Stomach (tissue), 4 donors: ENCODE measurements at regions not wholly inside any gene's neighbourhood (a gene's known extent, or its start where the extent isn't known, plus 50 kb on each side); places are given as distances from the start of the nearest gene placed in this dataset.

Experiments
- EP300 ChIP-seq: sonication (generic); formaldehyde crosslinking; IDR thresholded peaks from one replicate; pipeline ENCODE4 v1.6.1; 2017; ENCODE audit warnings: antibody characterized with exemption
- TF ChIP-seq, protein P1 (sequence below), 7 experiments: fragments of 450-650 bp in 4 of 7; fragments of 200-600 bp in 3 of 7; sonication (generic) in 3 of 7; IDR thresholded peaks; one replicate each; pipeline ENCODE4 v1.5.1; 2016 to 2019; ENCODE audit warnings: antibody characterized with exemption in 7 of 7, control low read depth in 2 of 7, mild to moderate bottlenecking in 1 of 7

DNA sequence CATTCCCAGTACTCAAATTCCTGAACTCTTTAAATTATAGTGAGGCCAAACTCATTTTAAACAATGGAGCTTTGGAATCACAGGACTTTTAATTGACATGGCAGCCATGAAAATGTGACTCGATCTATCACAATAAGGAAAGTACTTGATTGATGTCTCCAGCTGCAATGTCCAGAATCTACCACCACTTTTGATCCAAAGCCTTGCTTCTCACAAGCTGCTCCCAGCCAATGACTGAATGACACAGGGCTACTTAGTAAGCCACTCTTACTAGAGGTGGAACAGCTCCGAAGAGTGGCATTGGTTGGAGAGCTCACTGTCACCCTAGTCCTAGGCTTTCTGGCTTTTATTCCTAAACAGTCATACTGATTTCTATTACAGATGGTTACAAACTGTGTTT is 270.1 kb downstream of the IRS1 start:
- no peak for TF ChIP-seq EP300
- TF ChIP-seq, protein P1, sequence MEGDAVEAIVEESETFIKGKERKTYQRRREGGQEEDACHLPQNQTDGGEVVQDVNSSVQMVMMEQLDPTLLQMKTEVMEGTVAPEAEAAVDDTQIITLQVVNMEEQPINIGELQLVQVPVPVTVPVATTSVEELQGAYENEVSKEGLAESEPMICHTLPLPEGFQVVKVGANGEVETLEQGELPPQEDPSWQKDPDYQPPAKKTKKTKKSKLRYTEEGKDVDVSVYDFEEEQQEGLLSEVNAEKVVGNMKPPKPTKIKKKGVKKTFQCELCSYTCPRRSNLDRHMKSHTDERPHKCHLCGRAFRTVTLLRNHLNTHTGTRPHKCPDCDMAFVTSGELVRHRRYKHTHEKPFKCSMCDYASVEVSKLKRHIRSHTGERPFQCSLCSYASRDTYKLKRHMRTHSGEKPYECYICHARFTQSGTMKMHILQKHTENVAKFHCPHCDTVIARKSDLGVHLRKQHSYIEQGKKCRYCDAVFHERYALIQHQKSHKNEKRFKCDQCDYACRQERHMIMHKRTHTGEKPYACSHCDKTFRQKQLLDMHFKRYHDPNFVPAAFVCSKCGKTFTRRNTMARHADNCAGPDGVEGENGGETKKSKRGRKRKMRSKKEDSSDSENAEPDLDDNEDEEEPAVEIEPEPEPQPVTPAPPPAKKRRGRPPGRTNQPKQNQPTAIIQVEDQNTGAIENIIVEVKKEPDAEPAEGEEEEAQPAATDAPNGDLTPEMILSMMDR (IDR thresholded peaks at IDR 0.05): no peak
